ENCODE measurements at regions not wholly inside any gene's neighbourhood (a gene's known extent, or its start where the extent isn't known, plus 50 kb on each side); places are given as distances from the start of the nearest gene placed in this dataset.

DNA sequence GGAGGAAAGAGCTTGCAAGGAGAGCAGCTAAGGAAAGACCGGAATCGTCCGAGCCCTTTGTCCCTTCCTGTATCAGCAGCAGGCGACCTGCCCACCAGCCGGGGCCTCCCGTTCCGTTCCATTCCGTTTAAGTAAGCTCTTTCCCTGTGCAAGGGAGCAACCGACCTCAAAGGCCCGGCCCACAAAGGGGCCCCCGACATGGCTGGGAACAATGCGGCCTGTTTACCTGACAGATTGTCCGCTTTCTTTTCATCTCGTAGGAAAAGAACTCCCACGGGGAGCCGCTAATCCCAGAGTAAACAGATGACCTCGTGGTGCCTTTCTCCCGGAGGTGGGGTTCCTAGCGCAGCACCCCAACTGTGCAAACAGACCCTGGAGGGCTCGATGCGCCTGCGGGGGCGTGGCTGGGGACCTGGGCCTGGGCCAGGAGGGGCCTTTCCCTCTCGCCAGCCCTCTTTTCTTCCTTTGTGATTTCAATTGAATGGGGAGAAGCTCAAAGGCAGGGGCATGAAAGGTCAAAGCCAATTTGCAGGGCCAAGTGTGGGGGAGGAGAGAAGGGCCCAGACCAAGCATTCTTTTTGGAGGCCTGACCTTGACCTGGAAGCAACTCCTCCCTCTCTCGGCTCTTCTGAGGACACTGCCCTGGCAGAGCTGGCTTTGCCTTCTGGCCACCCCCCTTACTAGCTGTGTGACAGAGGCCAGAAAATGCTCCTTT, 120.2 kb downstream of the INHBB start (continued):
- TF ChIP-seq RBBP5 (IDR thresholded peaks at IDR 0.05; ENCODE audit: borderline replicate concordance, low read depth, low read length), result peak; percentile 55; the same call in 1 of the 2 replicates
- 0 out of 2 replicates have a peak, but pooled peaks have one; percentile 63 for TF ChIP-seq TCF12 (IDR thresholded peaks at IDR 0.05; ENCODE audit: low read depth, low read length)
- peak; percentile 92 for TF ChIP-seq EGR1 (IDR thresholded peaks at IDR 0.05; ENCODE audit: borderline replicate concordance, low read depth, low read length)
- peak; percentile 100 for TF ChIP-seq RXRA (IDR thresholded peaks at IDR 0.05; ENCODE audit: insufficient read depth, low read depth, low read length)
- TF ChIP-seq FOSL1 (IDR thresholded peaks at IDR 0.05; ENCODE audit: insufficient read depth, low read depth, low read length), result no peak
- no peak for TF ChIP-seq KDM5A (IDR thresholded peaks at IDR 0.05; ENCODE audit: low read length)
- peak; percentile 77 for TF ChIP-seq CTBP2 (IDR thresholded peaks at IDR 0.05; ENCODE audit: borderline replicate concordance, insufficient read depth, insufficient read length, low read length)
- TF ChIP-seq SP2 (IDR thresholded peaks at IDR 0.05; ENCODE audit: low read length), result no peak
- 0 out of 2 replicates have a peak, but pooled peaks have one; percentile 11 for TF ChIP-seq CREB1 (IDR thresholded peaks at IDR 0.05)
- TF ChIP-seq, protein P1, sequence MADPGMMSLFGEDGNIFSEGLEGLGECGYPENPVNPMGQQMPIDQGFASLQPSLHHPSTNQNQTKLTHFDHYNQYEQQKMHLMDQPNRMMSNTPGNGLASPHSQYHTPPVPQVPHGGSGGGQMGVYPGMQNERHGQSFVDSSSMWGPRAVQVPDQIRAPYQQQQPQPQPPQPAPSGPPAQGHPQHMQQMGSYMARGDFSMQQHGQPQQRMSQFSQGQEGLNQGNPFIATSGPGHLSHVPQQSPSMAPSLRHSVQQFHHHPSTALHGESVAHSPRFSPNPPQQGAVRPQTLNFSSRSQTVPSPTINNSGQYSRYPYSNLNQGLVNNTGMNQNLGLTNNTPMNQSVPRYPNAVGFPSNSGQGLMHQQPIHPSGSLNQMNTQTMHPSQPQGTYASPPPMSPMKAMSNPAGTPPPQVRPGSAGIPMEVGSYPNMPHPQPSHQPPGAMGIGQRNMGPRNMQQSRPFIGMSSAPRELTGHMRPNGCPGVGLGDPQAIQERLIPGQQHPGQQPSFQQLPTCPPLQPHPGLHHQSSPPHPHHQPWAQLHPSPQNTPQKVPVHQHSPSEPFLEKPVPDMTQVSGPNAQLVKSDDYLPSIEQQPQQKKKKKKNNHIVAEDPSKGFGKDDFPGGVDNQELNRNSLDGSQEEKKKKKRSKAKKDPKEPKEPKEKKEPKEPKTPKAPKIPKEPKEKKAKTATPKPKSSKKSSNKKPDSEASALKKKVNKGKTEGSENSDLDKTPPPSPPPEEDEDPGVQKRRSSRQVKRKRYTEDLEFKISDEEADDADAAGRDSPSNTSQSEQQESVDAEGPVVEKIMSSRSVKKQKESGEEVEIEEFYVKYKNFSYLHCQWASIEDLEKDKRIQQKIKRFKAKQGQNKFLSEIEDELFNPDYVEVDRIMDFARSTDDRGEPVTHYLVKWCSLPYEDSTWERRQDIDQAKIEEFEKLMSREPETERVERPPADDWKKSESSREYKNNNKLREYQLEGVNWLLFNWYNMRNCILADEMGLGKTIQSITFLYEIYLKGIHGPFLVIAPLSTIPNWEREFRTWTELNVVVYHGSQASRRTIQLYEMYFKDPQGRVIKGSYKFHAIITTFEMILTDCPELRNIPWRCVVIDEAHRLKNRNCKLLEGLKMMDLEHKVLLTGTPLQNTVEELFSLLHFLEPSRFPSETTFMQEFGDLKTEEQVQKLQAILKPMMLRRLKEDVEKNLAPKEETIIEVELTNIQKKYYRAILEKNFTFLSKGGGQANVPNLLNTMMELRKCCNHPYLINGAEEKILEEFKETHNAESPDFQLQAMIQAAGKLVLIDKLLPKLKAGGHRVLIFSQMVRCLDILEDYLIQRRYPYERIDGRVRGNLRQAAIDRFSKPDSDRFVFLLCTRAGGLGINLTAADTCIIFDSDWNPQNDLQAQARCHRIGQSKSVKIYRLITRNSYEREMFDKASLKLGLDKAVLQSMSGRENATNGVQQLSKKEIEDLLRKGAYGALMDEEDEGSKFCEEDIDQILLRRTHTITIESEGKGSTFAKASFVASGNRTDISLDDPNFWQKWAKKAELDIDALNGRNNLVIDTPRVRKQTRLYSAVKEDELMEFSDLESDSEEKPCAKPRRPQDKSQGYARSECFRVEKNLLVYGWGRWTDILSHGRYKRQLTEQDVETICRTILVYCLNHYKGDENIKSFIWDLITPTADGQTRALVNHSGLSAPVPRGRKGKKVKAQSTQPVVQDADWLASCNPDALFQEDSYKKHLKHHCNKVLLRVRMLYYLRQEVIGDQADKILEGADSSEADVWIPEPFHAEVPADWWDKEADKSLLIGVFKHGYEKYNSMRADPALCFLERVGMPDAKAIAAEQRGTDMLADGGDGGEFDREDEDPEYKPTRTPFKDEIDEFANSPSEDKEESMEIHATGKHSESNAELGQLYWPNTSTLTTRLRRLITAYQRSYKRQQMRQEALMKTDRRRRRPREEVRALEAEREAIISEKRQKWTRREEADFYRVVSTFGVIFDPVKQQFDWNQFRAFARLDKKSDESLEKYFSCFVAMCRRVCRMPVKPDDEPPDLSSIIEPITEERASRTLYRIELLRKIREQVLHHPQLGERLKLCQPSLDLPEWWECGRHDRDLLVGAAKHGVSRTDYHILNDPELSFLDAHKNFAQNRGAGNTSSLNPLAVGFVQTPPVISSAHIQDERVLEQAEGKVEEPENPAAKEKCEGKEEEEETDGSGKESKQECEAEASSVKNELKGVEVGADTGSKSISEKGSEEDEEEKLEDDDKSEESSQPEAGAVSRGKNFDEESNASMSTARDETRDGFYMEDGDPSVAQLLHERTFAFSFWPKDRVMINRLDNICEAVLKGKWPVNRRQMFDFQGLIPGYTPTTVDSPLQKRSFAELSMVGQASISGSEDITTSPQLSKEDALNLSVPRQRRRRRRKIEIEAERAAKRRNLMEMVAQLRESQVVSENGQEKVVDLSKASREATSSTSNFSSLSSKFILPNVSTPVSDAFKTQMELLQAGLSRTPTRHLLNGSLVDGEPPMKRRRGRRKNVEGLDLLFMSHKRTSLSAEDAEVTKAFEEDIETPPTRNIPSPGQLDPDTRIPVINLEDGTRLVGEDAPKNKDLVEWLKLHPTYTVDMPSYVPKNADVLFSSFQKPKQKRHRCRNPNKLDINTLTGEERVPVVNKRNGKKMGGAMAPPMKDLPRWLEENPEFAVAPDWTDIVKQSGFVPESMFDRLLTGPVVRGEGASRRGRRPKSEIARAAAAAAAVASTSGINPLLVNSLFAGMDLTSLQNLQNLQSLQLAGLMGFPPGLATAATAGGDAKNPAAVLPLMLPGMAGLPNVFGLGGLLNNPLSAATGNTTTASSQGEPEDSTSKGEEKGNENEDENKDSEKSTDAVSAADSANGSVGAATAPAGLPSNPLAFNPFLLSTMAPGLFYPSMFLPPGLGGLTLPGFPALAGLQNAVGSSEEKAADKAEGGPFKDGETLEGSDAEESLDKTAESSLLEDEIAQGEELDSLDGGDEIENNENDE (IDR thresholded peaks at IDR 0.05; ENCODE audit: insufficient replicate concordance, low read length), result peak; percentile 74
- TF ChIP-seq POLR2AphosphoS5 (IDR thresholded peaks at IDR 0.05; ENCODE audit: low read depth, low read length), result 0 out of 2 replicates have a peak, but pooled peaks have one; percentile 36
